AG08396 (cell line): ENCODE measurements at regions not wholly inside any gene's neighbourhood (a gene's known extent, or its start where the extent isn't known, plus 50 kb on each side); places are given as distances from the start of the nearest gene placed in this dataset.
"Not testable (repeated sequence)": the region's sequence is repeated elsewhere in the genome, so short reads cannot be mapped to it uniquely, and the experiment has no call there.

ENCODE experiments used
- DNase-seq: peaks from one replicate; pipeline ENCODE4 v3.0.0; 2012; ENCODE audit warnings: low spot score, mixed read lengths

GRCh38 chr5:115469904-115470516 lies 74.6 kb downstream of the FEM1C start:
- no peak for DNase-seq

GRCh38 chr5:115467628-115468027 lies 76.9 kb downstream of the FEM1C start:
- DNase-seq = no peak

- DNase-seq = no peak
These were observed 79.1 kb downstream of the FEM1C start for GRCh38 chr5:115465431-115465830.

GRCh38 chr5:115463983-115464382 lies 80.6 kb downstream of the FEM1C start:
- no peak for DNase-seq

- DNase-seq = peak; percentile 35
These were observed 82.9 kb downstream of the FEM1C start for GRCh38 chr5:115461506-115462290.

- no peak for DNase-seq
These were observed 83.5 kb downstream of the FEM1C start for GRCh38 chr5:115461093-115461492.

- peak; percentile 36 for DNase-seq
These were observed 84.1 kb downstream of the FEM1C start for GRCh38 chr5:115460472-115460871.

GRCh38 chr5:115459855-115460341 lies 84.7 kb downstream of the FEM1C start:
- no peak for DNase-seq

GRCh38 chr5:115458416-115458815 lies 86.2 kb downstream of the FEM1C start:
- no peak for DNase-seq

GRCh38 chr5:115458003-115458409 lies 86.6 kb downstream of the FEM1C start:
- DNase-seq = no peak

GRCh38 chr5:115457571-115457970 lies 87.0 kb downstream of the FEM1C start:
- no peak for DNase-seq

- DNase-seq = no peak
These were observed 88.0 kb downstream of the FEM1C start for GRCh38 chr5:115456539-115457040.

- DNase-seq = no peak
These were observed 88.5 kb downstream of the FEM1C start for GRCh38 chr5:115456056-115456455.

GRCh38 chr5:115455301-115455707 lies 89.3 kb downstream of the FEM1C start:
- DNase-seq = peak; percentile 35

GRCh38 chr5:115453391-115454095 lies 91.0 kb downstream of the FEM1C start:
- no peak for DNase-seq

GRCh38 chr5:115452536-115453235 lies 91.9 kb downstream of the FEM1C start:
- no peak for DNase-seq

GRCh38 chr5:115452083-115452482 lies 92.5 kb downstream of the FEM1C start:
- DNase-seq = no peak

- peak; percentile 28 for DNase-seq
These were observed 93.8 kb downstream of the FEM1C start for GRCh38 chr5:115450741-115451140.

- not testable (repeated sequence) for DNase-seq
These were observed 95.9 kb downstream of the FEM1C start for GRCh38 chr5:115448630-115449029.

GRCh38 chr5:115440782-115441451 lies 103.7 kb downstream of the FEM1C start:
- no peak for DNase-seq

GRCh38 chr5:115439639-115440038 lies 104.9 kb downstream of the FEM1C start:
- no peak for DNase-seq
